HuH-7.5 (cell line): ENCODE measurements at regions not wholly inside any gene's neighbourhood (a gene's known extent, or its start where the extent isn't known, plus 50 kb on each side); places are given as distances from the start of the nearest gene placed in this dataset.

Experiments used
- DNase-seq: peaks from one replicate; pipeline ENCODE4 v3.0.0; 2011; ENCODE audit warnings: low spot score

- DNase-seq = no peak
Measured at GRCh38 chr6:43847741-43848630, 78.0 kb downstream of the VEGFA start.

GRCh38 chr6:43846556-43846955 is 76.5 kb downstream of the VEGFA start:
- no peak for DNase-seq

GRCh38 chr6:43845646-43846045 is 75.6 kb downstream of the VEGFA start:
- no peak for DNase-seq

GRCh38 chr6:43843669-43844171 is 73.7 kb downstream of the VEGFA start:
- no peak for DNase-seq

GRCh38 chr6:43843097-43843645 is 73.2 kb downstream of the VEGFA start:
- no peak for DNase-seq

GRCh38 chr6:43842231-43842794 is 72.3 kb downstream of the VEGFA start:
- no peak for DNase-seq

GRCh38 chr6:43840490-43841218 is 70.6 kb downstream of the VEGFA start:
- DNase-seq = no peak

DNA sequence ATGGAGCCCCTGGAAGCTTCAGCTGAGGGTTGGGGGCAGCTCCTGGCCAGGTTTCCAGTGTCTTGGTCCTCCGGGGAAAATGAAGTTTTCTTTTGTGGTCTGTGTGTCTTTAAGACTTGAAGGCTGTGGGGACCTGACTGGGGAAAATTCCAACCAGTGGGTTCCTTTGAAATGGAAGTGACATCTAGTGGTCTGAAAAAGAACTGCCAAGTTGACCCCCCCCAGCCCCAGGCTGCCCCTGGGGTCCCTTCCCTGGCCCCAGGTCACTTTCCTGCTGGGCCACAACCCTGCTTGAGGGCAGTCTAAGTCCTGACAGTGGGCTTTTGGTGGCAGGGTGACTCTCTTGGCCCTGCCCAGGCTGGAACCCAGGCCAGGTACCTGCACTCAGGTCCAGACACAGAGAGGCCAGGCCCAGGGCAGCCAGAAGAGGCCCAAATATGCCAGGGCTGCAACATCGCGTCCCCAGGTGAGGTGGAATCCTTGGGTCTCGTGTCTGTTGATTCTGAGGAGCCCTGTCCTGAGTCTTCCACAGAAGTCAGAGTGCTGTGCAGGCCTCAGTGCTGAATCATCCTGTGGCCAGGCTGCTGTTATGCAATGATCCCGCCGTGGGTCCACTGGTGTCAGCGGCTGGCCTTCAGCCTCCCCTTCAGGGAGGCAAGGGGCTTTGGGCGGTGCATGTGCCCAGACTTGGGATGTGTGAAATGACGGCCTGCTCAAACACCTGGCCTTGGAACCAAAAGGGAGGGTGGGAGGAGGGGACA is 68.4 kb downstream of the VEGFA start:
- DNase-seq = peak; percentile 46

DNA sequence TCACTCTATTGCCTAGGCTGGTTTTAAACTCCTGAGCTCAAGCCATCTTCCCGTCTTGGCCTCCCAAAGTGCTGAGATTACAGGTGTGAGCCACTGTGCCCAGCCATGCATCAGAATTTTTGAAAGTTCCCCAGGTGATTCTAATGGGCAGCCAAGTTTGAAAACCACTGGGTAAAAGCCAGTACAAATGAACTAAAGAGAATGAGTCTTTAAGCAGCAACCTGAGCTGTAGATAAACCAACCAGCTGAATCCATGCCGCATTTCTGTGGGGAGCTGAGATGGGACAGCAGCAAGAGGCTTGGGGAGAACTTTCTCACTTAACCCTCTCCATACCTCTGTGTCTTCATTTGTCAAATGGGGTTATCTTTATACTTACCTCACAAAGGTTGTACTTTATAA is 67.5 kb downstream of the VEGFA start:
- no peak for DNase-seq

DNA sequence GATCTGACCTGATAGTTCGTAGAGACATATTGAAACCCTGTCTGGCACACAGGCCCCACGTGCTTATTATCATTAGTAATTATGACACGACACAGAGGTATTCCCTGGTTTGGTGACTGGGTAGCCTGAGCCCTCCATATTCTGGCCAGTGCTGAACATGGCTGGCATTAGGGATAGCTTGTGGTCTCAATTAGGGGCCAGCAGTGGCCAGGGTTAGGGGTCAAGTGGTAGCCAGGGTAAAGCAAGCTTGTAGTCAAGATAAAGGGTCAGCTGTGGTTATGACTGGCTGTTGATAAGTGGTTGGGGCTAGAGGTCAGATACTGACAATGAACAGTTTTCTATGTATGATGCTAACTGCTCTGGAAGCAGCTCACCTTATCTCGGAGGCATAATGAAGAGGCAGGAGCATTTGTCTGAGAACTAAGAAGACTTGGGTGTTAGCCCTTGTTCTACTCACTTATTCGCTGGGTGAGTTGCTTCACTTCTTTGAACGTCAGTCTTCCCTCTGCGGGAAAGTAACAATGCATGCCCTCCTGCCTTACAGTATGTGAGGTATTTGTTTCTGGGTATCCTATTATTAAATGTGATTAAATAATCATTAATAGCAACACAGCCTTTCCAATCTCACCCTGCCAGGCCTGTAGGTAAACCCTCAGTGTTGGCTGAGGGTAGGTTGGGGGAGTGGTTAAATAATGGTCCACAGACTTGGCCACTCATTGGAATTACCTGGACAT is 66.7 kb downstream of the VEGFA start:
- DNase-seq = no peak
